ENCODE measurements at regions not wholly inside any gene's neighbourhood (a gene's known extent, or its start where the extent isn't known, plus 50 kb on each side); places are given as distances from the start of the nearest gene placed in this dataset.
"Not testable (repeated sequence)": the region's sequence is repeated elsewhere in the genome, so short reads cannot be mapped to it uniquely, and the experiment has no call there.

DNA sequence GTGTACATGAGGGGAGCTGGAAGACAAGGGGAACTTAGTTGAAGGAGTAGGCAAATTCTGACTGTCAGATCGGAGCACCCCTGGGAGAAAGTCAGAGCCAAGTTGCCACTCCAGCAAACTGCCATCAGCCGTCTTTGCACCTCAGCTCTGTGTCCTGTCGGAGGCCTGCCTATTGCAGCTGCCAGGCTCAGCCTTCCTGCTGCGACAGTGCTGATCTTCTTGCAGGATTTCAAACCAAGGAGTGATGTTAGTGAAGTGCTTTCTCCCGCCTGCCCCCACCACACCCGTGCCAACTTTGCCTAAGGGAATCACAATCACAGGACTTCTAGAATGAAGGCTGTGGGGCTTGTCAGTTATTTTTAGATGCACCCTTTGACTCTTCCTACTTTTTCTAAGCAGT is 185.3 kb downstream of the KIT start:
- no peak for DNase-seq

DNA sequence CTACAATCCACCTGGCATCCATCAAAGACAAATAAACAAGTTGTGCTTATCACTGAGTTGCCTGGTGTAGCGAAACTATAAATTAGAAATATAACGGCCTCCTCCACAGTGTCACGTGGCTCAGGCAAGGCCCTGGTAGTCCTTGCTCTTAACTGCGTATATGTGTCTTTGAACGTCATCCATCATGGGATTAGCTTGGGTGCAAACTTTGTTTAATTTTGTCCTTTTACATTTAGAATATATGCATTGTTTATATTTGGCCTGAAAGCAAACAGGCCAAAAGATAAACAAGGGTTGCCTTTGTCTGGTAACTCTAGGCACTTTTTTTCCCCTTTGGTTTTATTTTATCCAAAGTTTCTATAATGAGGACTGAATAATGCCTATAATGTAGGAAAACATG is 184.9 kb downstream of the KIT start:
- no peak for DNase-seq

DNA sequence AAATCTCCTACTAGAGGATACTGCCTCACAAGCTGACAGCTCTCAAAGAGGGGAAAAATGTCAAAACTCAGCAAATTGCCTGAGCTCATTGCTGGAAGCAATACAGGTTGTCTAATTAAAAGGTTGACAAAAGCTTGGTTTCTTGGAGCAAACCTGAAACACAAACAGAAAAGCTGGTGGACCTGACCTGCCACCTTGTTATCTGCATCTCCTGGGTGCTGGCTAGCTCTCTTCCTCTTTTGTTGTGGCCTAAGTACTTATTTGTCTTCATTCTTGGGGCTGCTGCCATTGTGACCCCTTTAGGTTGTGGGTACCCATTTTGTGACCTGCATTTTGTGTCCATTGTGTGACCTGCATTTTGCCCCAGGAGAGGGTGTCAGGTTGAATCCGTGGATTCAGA is 184.5 kb downstream of the KIT start:
- DNase-seq: no peak

DNA sequence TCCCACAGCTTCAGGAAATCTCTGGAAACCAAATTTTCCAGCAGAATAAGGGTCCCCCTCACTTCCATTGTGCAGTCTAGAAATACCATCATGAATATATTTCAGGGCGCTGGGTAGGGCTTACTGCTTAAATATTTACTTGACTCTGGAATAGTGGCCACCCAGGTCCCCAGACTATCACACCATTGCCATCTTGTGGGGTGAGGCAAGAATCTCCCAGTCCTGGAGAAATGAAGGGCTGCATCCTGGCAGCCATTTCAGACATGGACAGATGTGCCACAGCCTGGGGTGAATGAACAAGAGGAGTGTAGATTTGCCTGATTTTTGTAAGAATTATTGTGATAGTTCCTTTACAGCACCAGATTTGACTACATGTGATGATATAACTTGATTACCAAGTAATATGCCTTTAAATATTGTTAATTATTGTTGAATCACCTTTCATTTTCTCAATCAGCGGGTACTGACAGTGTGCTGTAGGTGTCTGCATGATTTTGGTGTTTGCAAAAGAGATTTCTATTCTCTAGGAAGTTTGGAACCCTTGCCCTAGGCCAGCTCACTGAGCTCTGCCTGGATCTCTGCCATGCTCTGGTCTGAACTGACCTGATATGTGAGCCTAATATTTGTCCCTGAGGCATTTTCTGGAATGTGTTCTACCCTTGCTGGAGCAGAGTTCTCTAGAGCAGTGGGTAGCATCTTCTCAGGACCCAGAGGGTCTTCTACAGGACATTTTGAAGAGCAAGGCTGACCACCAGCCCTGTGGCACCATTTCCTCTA is 183.4 kb downstream of the KIT start:
- no peak for DNase-seq

DNA sequence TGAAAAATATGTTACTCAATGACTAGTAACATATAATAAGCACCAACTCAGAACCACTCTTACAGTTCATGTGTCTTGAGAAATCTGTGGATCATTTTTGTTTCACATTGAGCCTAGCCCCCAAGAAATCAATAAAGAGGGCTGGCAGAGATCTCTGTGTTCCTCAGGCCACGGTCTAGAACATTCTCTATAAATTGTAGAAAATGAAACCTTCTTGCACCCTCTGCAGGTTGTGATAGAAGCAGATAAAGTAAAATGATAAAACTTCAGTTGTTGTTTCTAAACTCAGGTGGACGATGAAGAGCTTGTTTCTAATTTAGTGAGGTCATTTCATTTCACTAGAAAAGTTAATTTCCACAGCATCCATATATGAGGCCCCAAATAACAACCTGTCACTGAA is 182.7 kb downstream of the KIT start:
- DNase-seq: no peak

DNA sequence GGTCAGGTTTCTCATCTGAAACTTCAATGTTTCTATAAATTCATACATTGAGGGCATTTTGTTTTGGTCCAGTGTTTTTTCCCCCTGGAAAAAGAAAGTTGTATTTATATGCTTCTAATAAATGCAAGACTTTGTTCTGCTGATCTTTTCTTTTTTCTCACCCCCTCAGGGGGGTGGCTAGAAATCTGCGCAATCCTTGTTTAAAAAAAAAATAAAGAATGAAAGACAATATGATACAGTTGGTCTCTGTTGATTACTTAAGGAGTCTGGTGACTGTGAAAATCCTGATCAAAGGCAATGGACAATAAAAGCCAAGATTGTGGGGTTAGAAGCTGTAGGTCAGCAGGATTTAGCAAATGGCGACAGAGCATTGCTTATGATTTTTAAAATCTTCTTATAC is 180.5 kb downstream of the KIT start:
- DNase-seq: no peak

DNA sequence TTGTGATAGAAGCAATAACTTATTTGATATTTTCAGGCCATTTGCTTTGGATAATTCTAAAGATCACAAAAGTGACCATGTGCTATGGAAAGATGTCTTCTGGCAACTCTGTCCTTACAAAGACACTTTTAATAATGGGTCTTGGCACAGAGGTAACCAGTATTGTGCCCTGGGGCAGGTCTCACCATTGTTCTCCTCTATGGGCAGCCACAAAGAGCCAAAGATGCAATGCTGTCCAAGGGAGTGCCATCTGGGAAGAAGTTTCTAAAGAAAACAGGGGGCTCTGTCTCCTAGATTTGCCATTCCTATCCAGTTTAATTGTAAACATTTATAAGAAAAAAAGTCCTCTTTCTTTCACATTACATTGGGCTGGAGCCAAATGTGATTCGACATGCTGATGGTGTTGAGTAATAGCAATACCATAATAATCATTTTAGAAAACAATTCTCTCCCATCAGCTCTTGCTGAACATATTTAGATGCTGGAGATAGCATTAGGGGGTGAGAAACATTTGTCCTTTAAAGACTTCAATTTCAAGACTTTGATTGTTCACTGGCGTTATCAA is 179.9 kb downstream of the KIT start:
- no peak for DNase-seq

DNA sequence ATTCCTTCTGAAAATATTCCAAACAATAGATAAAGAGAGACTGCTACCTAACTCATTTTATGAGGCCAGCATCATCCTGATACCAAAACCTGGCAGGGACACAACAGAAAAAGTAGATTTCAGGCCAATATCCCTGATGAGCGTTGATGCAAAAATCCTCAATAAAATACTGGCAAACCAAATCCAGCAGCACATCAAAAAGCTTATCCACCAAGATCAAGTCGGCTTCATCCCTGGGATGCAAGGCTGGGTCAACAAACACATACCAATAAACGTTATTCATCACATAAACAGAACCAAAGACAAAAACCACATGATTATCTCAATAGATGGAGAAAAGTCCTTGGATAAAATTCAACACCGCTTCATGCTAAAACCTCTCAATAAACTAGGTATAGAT is 170.6 kb downstream of the KIT start:
- DNase-seq: not testable (repeated sequence)

DNA sequence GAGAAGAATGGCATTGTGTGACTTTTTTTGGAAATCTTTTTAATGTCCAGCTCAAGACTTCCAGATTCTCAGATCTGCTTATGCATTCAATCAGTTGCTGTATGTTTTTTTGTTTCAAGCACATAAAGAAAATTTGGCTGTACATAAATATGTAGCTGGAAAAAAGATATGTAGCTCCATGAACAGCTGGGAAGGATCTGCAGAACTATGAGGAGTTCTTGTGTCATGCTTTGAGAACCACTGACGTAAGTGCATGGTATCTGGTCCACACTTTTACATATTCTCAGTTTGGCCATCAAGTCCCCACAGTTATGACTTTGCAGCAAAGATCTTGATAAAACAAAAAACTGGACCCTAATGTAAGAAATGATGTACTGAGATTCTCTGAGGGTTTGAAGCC is 165.9 kb downstream of the KIT start:
- no peak for DNase-seq

DNA sequence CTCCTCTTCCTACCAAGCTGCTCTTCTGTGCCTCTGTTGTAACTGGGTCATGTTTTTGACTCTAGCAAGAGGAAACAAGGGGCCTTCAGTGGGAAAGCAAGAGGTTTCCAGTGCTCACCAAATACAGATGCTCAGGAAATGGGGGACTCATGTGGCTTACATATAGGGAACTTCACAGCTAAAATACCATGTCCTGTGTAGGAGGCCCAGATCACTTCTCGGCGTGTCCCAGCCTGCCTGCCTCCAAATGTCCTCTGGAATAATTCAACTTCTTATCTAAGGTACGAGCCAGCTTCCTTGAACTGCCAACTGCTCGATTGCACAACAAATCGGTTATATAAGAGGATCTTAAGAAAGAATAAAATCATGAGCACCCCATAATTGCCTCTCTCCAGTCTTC is 161.3 kb downstream of the KIT start:
- DNase-seq: no peak

DNA sequence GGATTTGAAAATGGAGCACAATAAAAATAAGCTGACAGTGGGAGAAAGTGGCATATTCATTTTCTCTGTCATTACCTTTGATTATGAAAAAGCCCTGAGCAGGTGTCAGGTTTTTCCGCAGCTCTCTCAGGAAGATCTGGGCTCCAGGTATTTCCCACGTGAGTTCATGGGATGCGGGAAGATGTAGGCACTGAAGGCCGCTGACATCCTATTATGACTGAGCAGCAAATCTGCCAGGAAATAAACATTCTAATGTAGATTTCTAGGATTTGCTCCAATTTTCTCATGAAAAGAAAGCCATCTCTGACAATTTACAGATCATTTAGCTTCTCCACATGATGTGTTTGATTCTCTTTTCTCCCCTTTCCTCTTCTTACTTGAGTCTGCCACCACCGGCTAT is 160.7 kb downstream of the KIT start:
- DNase-seq: no peak

DNA sequence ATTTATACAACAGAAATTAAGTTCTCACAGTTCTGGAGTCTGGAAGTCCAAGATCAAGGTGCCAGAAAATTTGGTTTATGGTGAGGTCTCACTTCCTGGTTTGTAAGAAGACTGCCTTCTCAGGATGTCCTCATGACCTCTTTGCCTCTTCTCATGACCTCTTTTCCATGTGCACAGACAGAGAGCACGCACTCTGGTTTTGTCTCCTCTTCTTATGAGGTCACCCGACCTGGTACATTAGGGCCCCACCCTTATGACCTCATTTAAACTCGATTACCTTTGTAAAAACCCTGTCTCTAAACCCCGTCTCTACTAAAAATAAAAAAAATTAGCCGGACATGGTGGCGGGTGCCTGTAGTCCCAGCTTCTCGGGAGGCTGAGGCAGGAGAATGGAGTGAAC is 155.9 kb downstream of the KIT start:
- peak in 1 of 2 donors; percentile 6 for DNase-seq

DNA sequence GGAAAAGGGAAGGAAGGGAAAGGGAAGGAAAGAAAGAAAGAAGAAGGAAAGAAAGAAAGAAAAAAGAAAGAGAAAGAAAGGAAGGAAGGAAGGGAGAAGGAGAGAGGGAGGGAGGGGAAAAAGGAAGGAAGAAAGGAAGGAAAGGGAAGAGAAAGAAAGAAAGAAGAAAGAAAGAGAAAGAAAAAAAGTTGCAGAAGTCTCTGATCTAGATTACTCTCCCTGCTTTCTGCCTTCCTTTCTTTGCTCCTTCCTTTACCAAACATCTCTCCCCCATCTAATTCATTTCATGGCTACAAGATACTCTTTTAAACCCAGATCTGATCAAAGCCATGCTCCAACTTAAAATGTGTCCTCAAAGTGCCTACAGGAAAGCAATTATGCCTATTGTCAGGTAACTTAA is 148.6 kb downstream of the KIT start:
- no peak for DNase-seq

DNA sequence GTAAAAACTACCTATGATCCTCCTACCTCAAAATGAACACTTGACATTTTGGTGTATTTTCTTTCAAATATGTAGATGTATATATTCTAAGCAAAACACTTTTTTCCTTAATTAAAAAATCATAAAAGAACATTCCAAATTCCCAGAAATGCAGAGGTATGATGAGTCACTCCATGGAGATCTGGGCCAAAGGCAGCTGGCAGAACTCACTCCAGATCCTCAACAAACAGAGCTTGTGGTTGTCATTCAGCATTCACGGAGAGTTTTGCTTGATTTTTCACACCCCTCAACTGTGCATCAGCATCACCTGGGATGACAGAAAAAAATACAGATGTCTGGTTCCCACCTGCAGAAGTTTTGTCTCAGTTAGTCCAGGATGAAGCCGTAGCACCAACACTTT is 144.6 kb downstream of the KIT start:
- DNase-seq: no peak

DNA sequence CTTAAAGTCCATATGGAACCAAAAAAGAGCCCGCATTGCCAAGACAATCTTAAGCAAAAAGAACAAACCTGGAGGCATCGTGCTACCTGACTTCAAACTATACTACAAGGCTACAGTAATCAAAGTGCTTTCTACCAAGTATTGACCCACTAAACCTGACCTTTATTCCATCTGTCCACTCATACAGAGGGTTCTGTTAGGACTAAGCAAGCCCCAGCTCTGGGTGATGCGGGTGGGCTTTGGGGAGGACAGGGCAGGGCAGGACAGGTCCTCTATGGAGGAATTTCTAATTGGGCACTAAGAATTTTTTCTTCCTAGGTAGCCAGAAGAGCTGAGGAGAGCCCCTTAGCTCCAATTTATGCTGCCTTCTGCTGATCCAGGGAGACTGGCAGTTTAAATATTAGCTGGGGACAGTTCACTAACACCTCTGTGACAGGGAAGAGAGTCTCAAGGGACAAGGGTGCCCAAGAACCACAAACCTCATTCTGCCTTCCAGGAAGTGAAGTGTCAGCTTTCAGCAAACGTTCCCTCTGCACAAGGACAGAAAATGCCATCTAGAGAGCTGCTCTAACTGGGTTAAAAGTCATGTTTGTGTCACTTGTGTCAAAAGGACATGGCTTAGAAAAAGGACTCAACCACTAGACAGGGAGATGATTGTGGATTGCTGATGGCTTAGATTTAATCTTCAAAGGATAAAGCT is 143.2 kb downstream of the KIT start:
- DNase-seq: peak in 1 of 2 donors; percentile 2

DNA sequence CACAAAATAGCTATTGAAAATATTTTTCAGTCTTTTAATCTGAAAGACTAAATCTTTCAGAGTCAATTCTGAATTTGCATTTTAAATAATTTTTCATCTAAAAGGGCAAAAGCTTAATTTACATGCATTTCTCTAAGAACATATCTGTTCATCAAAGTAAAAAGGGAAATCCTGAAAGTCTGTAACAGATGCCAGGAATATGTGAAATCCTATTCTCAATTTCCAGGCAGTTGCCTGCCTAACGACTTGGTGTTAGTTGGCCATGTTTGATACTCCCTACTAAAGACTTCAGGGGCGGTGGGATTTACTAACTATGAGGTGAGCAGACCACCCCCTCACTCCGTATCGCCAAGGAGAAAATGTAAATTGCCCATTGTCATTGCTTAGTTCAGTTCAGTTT is 136.8 kb downstream of the KIT start:
- DNase-seq: no peak

DNA sequence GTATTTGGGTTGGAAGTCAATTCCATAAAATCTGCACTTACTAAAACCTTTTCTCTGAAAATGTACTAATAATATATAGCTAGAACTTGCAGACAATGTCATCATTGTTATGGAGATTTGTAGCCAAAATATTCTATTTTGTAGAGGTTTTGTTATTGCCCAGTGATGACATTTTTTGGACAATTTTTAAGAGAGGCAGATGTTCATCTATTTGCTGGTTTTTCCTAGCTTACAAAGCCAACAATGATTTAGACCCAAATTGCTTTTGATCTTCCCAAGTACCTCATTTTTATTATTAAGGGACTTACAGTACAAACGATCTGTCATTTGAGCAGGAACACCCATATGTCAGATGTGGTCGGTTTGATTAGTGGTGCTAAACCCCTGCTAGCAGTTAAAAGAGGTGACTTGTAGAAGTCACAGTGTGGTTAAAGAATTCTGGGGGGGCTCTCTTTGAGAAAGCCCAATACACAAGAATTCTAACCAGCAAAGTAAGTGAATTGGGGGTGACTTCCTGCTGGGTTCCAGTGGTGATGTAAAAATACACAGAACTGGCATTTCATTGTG is 136.2 kb downstream of the KIT start:
- DNase-seq: no peak
